HG02798 (cell line): ENCODE measurements at regions not wholly inside any gene's neighbourhood (a gene's known extent, or its start where the extent isn't known, plus 50 kb on each side); places are given as distances from the start of the nearest gene placed in this dataset.

ENCODE experiments used
- ATAC-seq: cut with Tn5 transposase; IDR thresholded peaks from one replicate; pipeline ENCODE4 v1.9.1; 2021; ENCODE audit warnings: mild to moderate bottlenecking; ENCODE audit not compliant: unreplicated experiment, poor library complexity

DNA sequence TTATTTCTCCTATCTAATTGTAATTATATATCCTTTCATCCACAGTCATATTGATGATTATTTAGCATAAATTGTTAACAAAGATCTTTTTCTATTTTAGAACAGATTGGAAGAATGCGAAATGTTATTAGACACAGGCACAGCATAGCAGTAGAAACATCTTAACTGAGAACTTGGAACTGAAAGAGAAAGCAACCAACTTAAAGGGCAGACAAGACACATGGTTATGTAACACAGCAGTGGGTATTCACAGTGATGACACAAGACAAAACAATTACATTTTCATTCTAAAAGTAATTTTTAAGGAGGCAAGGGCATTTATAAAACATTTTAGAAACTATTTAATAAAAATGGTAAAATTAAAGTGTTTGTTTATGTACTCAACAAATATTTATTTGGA lies 57.7 kb upstream of the MEF2C start:
- ATAC-seq: peak; percentile 94

DNA sequence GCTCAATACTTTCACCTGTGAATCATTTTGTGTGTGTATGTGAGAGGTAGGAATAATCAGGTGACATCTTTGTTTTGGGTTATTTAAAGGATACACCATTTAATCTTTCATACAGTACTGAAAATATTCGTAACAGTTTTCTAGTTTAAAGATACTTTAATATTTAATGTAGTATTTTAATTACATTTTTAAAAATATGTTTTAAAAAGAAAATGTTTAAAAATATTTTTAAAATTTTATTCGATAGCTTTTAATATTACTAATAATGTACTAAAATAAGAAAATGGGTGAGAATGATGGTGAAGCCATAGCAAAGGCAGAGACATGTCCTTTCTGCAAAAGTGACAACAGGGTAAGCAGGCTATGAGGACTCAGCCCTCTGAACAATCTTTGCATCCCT lies 56.3 kb upstream of the MEF2C start:
- ATAC-seq: no peak

DNA sequence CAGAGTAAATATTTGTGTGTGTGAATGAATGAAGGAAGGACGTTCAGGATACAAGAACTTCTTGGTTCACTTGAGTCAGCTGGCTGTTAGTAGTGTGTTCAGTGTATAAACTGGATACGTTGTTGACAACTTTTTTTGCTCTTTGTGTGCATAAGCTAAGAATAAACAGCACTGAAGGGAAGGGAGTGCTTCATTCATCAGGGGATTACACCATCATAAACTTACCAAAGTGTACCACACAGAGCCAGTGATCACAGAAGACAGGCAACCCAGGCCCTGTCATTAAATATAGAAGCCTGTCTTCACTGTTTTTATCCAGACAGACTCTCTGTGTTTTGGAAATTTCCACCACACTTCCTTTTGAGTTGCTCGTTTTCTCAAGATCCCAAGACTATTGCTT lies 55.5 kb upstream of the MEF2C start:
- ATAC-seq: no peak

DNA sequence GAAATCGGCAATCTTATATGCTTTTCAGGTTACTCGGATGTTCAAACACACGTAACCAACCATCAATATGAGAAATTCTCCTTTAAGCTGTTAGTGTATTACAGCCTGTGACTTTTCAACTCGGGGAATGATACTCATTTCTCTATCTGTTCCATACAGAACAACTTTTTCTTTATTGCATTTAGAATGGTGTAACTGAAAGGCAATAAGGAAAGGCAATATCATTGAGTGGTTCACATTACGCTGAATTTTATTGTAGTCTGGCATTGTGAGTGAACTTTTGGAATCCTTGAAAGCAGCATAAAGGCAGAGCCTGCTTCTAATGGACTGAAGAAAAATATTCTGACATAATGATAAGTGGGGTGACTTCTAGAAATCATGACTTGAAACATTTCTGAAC lies 54.4 kb upstream of the MEF2C start:
- ATAC-seq: no peak

DNA sequence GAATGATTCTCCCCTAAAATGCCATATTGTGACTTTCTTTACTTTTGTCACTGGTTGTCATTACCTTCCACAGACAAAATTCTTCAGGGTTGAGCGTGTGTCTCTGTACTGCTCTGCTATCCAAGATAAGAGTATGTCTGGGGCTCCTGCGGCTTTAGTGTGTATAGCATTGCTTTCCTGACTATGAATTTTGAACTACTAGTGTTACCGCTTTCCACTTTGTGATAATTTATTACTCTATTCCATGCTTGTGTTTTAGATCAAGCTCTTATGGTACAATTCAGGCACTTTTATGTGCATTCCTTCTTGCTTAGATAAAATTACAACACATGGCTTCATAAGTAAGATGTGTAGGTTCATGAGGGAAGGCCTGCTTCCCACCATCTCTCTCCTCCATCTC lies 51.5 kb upstream of the MEF2C start:
- ATAC-seq: no peak
